ENCODE measurements at regions not wholly inside any gene's neighbourhood (a gene's known extent, or its start where the extent isn't known, plus 50 kb on each side); places are given as distances from the start of the nearest gene placed in this dataset.

DNA sequence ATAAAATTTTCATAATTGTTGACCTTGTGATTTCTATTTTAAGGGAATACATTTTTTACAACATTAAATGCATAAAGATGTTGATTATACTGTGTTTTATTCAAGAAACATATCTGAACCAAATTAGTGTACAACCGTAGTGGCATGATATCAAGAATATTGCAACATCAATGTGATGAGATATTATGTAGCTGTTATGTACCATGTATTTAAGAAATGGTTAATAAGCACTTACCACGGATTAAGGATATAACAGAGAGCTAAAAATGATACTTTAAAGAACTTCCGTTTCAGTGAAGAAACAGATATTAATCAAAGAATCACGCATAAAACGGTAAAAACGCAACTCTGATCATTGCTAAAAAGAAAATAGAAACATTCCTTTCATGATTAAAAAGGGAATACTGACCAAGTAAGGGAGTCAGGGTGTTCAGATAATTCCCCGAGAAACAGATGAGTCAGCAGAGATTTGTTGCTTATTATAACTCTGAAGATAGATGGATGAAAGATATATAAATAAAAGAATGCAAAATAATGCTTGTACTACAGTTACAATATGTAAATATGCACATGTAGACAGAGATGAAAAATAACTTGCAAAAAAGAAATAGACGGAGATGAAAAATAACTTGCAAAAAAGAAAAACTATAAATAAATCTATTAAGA, 281.9 kb upstream of the MAF start:
- TF ChIP-seq POLR2A (IDR thresholded peaks at IDR 0.05; ENCODE audit: low read depth, low read length): no peak
- TF ChIP-seq, protein P1, sequence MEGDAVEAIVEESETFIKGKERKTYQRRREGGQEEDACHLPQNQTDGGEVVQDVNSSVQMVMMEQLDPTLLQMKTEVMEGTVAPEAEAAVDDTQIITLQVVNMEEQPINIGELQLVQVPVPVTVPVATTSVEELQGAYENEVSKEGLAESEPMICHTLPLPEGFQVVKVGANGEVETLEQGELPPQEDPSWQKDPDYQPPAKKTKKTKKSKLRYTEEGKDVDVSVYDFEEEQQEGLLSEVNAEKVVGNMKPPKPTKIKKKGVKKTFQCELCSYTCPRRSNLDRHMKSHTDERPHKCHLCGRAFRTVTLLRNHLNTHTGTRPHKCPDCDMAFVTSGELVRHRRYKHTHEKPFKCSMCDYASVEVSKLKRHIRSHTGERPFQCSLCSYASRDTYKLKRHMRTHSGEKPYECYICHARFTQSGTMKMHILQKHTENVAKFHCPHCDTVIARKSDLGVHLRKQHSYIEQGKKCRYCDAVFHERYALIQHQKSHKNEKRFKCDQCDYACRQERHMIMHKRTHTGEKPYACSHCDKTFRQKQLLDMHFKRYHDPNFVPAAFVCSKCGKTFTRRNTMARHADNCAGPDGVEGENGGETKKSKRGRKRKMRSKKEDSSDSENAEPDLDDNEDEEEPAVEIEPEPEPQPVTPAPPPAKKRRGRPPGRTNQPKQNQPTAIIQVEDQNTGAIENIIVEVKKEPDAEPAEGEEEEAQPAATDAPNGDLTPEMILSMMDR (IDR thresholded peaks at IDR 0.05; ENCODE audit: extremely low read depth in 1 of 2, insufficient read depth in 1 of 2, low read depth in 1 of 2, low read length in 2 of 2): no peak
- no peak for TF ChIP-seq EZH2 (IDR thresholded peaks at IDR 0.05; ENCODE audit: borderline replicate concordance, low read depth, low read length, severe bottlenecking)
- TF ChIP-seq POLR2AphosphoS5 (IDR thresholded peaks at IDR 0.05; ENCODE audit: insufficient read depth, low read depth, low read length): no peak
- TF ChIP-seq JUN (IDR thresholded peaks at IDR 0.05; ENCODE audit: borderline replicate concordance, insufficient read depth, insufficient read length, low read depth): no peak
- TF ChIP-seq, protein P2, sequence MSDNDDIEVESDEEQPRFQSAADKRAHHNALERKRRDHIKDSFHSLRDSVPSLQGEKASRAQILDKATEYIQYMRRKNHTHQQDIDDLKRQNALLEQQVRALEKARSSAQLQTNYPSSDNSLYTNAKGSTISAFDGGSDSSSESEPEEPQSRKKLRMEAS (IDR thresholded peaks at IDR 0.05; ENCODE audit: insufficient read depth, insufficient read length): no peak

Data from endothelial cell of umbilical vein (primary cell).